K562 (cell line): ENCODE measurements at regions not wholly inside any gene's neighbourhood (a gene's known extent, or its start where the extent isn't known, plus 50 kb on each side); places are given as distances from the start of the nearest gene placed in this dataset.

Experiments
- GATA2 ChIP-seq: sonication (generic); formaldehyde crosslinking; IDR thresholded peaks from 2 replicates; pipeline ENCODE4 v1.4.0; 2020; ENCODE audit warnings: mild to moderate bottlenecking, missing genetic modification reagents
- HSF4 ChIP-seq: fragments of 250-450 bp; sonication (Bioruptor Pico); IDR thresholded peaks from 2 replicates; pipeline ENCODE4 v2.1.2; 2022; ENCODE audit warnings: mild to moderate bottlenecking, moderate library complexity, borderline replicate concordance
- JUNB ChIP-seq: fragments of 450-650 bp; formaldehyde crosslinking; conservative IDR thresholded peaks from 2 replicates; pipeline ENCODE4 v1.4.0; 2020; ENCODE audit warnings: mild to moderate bottlenecking
- MAX ChIP-seq: sonication (generic); formaldehyde crosslinking; IDR thresholded peaks from 2 replicates; pipeline ENCODE4 v1.9.0; 2022; ENCODE audit warnings: mild to moderate bottlenecking, missing genetic modification reagents
- PHF20 ChIP-seq: fragments of 450-650 bp; IDR thresholded peaks from 2 replicates; pipeline ENCODE4 v1.6.1; 2018; ENCODE audit not compliant: partially characterized antibody
- POLR2A ChIP-seq: fragments of 450-650 bp; conservative IDR thresholded peaks from 2 replicates; pipeline ENCODE4 v1.6.1; 2016
- POLR2AphosphoS5 ChIP-seq: IDR thresholded peaks from 2 replicates; pipeline ENCODE4 v1.6.1; 2011; ENCODE audit warnings: mild to moderate bottlenecking, low read depth, low read length, moderate library complexity; ENCODE audit not compliant: control insufficient read depth, insufficient read depth
- POLR3A ChIP-seq: IDR thresholded peaks from 2 replicates; pipeline ENCODE4 v1.6.1; 2011; ENCODE audit warnings: borderline replicate concordance, mild to moderate bottlenecking, moderate library complexity; ENCODE audit not compliant: insufficient read length, insufficient read depth; ENCODE audit errors: extremely low read depth
- RCOR1 ChIP-seq, 2 experiments: IDR thresholded peaks; 2 replicates each; pipeline ENCODE4 v1.6.1; 2012; ENCODE audit warnings: low read depth in 2 of 2, low read length in 2 of 2, borderline replicate concordance in 1 of 2, improper control_type of control experiment in 1 of 2
- REST ChIP-seq, 2 experiments: fragments of 450-650 bp; formaldehyde crosslinking in 1 of 2; IDR thresholded peaks; 2 replicates each; pipeline versions ENCODE4 v1.4.0 to v1.6.1; 2014 to 2020; ENCODE audit warnings: mild to moderate bottlenecking in 2 of 2, borderline replicate concordance in 1 of 2, low read depth in 1 of 2
- SAFB ChIP-seq: fragments of 200-400 bp; formaldehyde crosslinking; IDR thresholded peaks from 2 replicates; pipeline ENCODE4 v1.6.1; 2017; ENCODE audit warnings: low read depth, low read length, borderline replicate concordance
- SIN3A ChIP-seq, 2 experiments: fragments of 150-350 bp in 1 of 2; IDR thresholded peaks; 2 replicates each; pipeline ENCODE4 v1.6.1; 2011 to 2016; ENCODE audit warnings: borderline replicate concordance in 2 of 2, low read depth in 2 of 2, low read length in 2 of 2, mild to moderate bottlenecking in 2 of 2, moderate library complexity in 2 of 2; ENCODE audit not compliant: control insufficient read depth in 1 of 2
- TAF1 ChIP-seq: IDR thresholded peaks from 2 replicates; pipeline ENCODE4 v1.6.1; 2011; ENCODE audit warnings: mild to moderate bottlenecking, low read length, moderate library complexity; ENCODE audit not compliant: insufficient read depth, control insufficient read depth, severe bottlenecking; ENCODE audit errors: extremely low read depth
- ZNF217 ChIP-seq: sonication (generic); formaldehyde crosslinking; IDR thresholded peaks from 2 replicates; pipeline ENCODE4 v1.8.0; 2022; ENCODE audit warnings: mild to moderate bottlenecking, missing genetic modification reagents

GRCh38 chr4:120158841-120159463 is 92.3 kb upstream of the MAD2L1 start:
- TF ChIP-seq SAFB = no peak
- TF ChIP-seq SIN3A (IDR thresholded peaks at IDR 0.05; ENCODE audit: borderline replicate concordance in 2 of 2, control insufficient read depth in 1 of 2, low read depth in 2 of 2, low read length in 2 of 2) = no peak
- TF ChIP-seq GATA2 (CRISPR knock-in tag) = no peak
- no peak for TF ChIP-seq ZNF217 (CRISPR knock-in tag)
- TF ChIP-seq TAF1 = no peak
- no peak for TF ChIP-seq PHF20
- TF ChIP-seq JUNB (CRISPR knock-in tag) = no peak
- TF ChIP-seq MAX (CRISPR knock-in tag) = no peak
- no peak for TF ChIP-seq REST (IDR thresholded peaks at IDR 0.05; ENCODE audit: borderline replicate concordance)
- TF ChIP-seq REST (CRISPR knock-in tag; IDR thresholded peaks at IDR 0.05; ENCODE audit: low read depth) = no peak
- no peak for TF ChIP-seq RCOR1 (IDR thresholded peaks at IDR 0.05; ENCODE audit: borderline replicate concordance in 1 of 2, low read depth in 2 of 2, low read length in 2 of 2)
- TF ChIP-seq POLR2A = no peak
- no peak for TF ChIP-seq POLR2AphosphoS5
- no peak for TF ChIP-seq POLR3A
- no peak for TF ChIP-seq HSF4 (CRISPR knock-in tag)
